Ovary (tissue), 7 donors: ENCODE measurements at regions not wholly inside any gene's neighbourhood (a gene's known extent, or its start where the extent isn't known, plus 50 kb on each side); places are given as distances from the start of the nearest gene placed in this dataset.

Experiments used
- DNase-seq, 5 donors: peaks; one replicate each; pipeline ENCODE4 v3.0.0-alpha.2; 2019 to 2020
- H3K27ac ChIP-seq, 2 donors: fragments of 200-600 bp; one replicate each; pipeline versions ENCODE4 v1.5.1 to v1.8.0; 2019 to 2022
- H3K27me3 ChIP-seq: fragments of 200-600 bp; one replicate; pipeline ENCODE4 v1.8.0; 2022
- H3K36me3 ChIP-seq: fragments of 200-600 bp; sonication (generic); one replicate; pipeline ENCODE4 v1.5.1; 2019
- H3K4me1 ChIP-seq: one replicate; pipeline ENCODE4 v1.8.1; 2013; ENCODE audit warnings: mild to moderate bottlenecking, moderate library complexity; ENCODE audit not compliant: insufficient read depth
- H3K4me3 ChIP-seq: fragments of 200-600 bp; sonication (generic); one replicate; pipeline ENCODE4 v1.5.1; 2017
- H3K9me3 ChIP-seq, 2 donors: fragments of 200-600 bp in 1 of 2; sonication (generic) in 1 of 2; one replicate each; pipeline versions ENCODE4 v1.5.1 to v1.8.1; 2013 to 2019; ENCODE audit warnings: mild to moderate bottlenecking in 1 of 2, moderate library complexity in 1 of 2
- EP300 ChIP-seq: sonication (generic); formaldehyde crosslinking; IDR thresholded peaks from one replicate; pipeline ENCODE4 v1.6.1; 2017; ENCODE audit warnings: antibody characterized with exemption
- POLR2A ChIP-seq: fragments of 450-650 bp; IDR thresholded peaks from one replicate; pipeline ENCODE4 v1.6.1; 2017; ENCODE audit warnings: antibody characterized with exemption, mild to moderate bottlenecking, moderate library complexity
- WGBS, 3 donors: extraction: QIAGEN DNeasy Blood & Tissue Kit in 1 of 3; methylation state at CpG; one replicate each; pipeline versions ENCODE4 v1.1.5 to v1.1.7; 2013 to 2017; 5-methylcytosine and 5-hydroxymethylcytosine counted together
- intact Hi-C, 4 donors: fragments of 100-400 bp; cut with DNase I; formaldehyde crosslinking; loops; one replicate each; pipeline versions ENCODE4 v1.11.0 to v1.15.1; 2022 to 2023
- TF ChIP-seq, protein P1 (sequence below), 3 donors: fragments of 450-650 bp in 2 of 3; fragments of 200-600 bp in 1 of 3; IDR thresholded peaks; one replicate each; pipeline versions ENCODE4 v1.5.1 to v1.8.0; 2016 to 2022; ENCODE audit warnings: antibody characterized with exemption in 3 of 3, mild to moderate bottlenecking in 1 of 3
- donor health status: DM: no; HTN: no; CAD: no; lungs with moderate emphysema.
- donor health status: DM: no; HTN: no; CAD: no.
- donor health status: Bipolar disorder and iron deficiency.
- donor health status: DM: no; HTN: no; CAD: no.
- donor health status: DM: yes; HTN: yes; CAD: no.

DNA sequence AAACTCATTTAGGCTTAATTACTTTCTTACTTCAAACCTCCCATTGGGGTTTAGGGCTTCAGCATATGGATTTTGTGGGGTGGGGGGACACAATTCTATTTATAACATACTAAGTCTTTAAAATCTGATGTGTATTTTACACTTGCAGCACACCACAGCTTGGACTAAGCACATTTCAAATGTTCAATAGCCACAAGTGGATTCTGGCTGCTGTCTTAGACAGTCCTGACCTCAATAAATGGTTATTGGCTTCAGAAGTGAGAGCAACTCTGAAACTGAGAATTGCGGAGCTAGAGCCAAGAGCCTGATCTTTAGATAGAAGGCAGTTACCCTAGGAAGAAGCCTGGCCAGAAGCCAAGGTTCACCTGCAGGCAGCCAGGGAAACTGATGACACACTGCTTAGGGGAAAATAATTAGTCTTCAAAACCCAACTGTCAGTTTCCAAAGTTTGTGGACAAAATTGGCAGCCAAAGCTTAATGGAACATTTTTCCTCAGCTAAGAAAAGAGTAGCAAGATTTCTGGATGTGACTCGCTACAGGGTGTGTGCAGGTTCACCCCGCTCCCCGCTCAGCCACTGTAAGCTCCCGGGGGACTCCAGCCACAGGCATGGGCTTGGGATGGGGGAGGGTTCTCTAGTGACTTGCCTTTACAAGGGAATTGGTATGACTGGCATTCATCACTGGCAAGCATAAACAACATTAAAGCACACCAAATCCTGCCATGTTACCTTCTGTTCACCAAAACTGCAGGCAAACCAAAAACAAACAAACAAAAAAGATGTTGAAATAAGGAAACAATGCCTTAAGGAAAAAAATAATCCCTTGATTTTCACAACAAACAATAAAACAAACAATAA, 219.8 kb downstream of the TFAP2A start:
- H3K27ac ChIP-seq, result no peak overlapping the region
- H3K36me3 ChIP-seq, result no peaks in the 10 kb centered on the region
- H3K4me1 ChIP-seq, result no peaks in the 10 kb centered on the region
- no peak overlapping the region for H3K4me3 ChIP-seq
- WGBS, 3 donors, result 74 to 89% (median 76%) methylated on average over 5 of the region's 5 CpGs
- no peak for DNase-seq
- H3K27me3 ChIP-seq, result no peaks in the 10 kb centered on the region
- no peaks in the 10 kb centered on the region for H3K9me3 ChIP-seq
- intact Hi-C loops, result no loop called here
- TF ChIP-seq, protein P1, sequence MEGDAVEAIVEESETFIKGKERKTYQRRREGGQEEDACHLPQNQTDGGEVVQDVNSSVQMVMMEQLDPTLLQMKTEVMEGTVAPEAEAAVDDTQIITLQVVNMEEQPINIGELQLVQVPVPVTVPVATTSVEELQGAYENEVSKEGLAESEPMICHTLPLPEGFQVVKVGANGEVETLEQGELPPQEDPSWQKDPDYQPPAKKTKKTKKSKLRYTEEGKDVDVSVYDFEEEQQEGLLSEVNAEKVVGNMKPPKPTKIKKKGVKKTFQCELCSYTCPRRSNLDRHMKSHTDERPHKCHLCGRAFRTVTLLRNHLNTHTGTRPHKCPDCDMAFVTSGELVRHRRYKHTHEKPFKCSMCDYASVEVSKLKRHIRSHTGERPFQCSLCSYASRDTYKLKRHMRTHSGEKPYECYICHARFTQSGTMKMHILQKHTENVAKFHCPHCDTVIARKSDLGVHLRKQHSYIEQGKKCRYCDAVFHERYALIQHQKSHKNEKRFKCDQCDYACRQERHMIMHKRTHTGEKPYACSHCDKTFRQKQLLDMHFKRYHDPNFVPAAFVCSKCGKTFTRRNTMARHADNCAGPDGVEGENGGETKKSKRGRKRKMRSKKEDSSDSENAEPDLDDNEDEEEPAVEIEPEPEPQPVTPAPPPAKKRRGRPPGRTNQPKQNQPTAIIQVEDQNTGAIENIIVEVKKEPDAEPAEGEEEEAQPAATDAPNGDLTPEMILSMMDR (IDR thresholded peaks at IDR 0.05), result no peak
- TF ChIP-seq POLR2A (no peak), EP300 (no peak)

DNA sequence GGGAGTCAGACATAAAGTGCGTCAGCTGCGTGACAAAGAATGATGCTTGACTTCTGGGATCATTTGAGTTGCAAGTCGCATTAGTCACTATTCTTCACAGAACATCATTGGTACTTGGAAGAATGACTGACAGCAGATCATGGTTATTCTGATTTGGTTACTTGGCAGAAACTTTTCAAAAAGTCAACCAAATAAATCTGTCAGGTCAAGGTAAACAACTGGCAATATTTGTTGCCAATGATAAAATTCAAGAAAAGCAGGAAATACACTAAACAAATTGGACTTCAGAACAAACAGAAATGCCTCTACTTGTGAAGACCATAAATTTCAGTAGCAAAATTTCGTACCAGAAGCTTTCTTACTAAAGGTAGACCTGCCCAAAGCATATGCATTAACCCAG, 221.6 kb downstream of the TFAP2A start:
- intact Hi-C loops, result no loop called here
- H3K27ac ChIP-seq, result no peak overlapping the region

DNA sequence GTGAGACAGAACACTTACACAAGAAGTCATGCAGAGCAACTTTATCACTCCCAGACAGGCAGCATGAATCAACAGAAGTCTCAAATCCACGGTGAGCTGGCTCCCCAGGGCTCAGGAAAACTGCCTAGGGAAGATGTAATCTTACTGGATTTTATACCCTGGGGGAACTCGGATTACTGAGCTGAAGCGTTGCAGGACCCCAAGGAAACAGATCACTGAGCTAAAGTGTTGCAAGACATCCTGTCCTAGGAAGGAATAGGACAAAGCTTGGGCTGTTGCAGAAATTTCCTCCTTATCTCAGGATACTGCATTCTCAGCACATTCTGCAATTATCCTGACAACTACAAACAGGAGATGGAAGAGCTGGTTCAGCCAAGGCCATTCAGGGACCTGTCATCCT, 224.8 kb downstream of the TFAP2A start:
- H3K27me3 ChIP-seq, result no peaks in the 10 kb centered on the region
- no peaks in the 10 kb centered on the region for H3K9me3 ChIP-seq
- intact Hi-C loops, result no loop called here
- no peak overlapping the region for H3K27ac ChIP-seq
- H3K36me3 ChIP-seq, result no peaks in the 10 kb centered on the region
- no peaks in the 10 kb centered on the region for H3K4me1 ChIP-seq
- no peak for DNase-seq
- TF ChIP-seq EP300 (no peak), POLR2A (no peak)
- TF ChIP-seq, protein P1 (IDR thresholded peaks at IDR 0.05), result no peak
- no peak overlapping the region for H3K4me3 ChIP-seq
- WGBS, 3 donors, result 25 to 39% (median 35%) methylated on average over 3 of the region's 3 CpGs

More for the DNA sequence above, 221.6 kb downstream of the TFAP2A start:
- WGBS, 3 donors, result 77 to 81% (median 80%) methylated on average over 4 of the region's 4 CpGs
- TF ChIP-seq, protein P1 (IDR thresholded peaks at IDR 0.05), result no peak
- TF ChIP-seq POLR2A, result no peak
- no peak for TF ChIP-seq EP300
- H3K4me3 ChIP-seq, result no peak overlapping the region
- H3K36me3 ChIP-seq, result no peaks in the 10 kb centered on the region
- no peak for DNase-seq
- no peaks in the 10 kb centered on the region for H3K4me1 ChIP-seq
- no peaks in the 10 kb centered on the region for H3K27me3 ChIP-seq
- H3K9me3 ChIP-seq, result no peaks in the 10 kb centered on the region

DNA sequence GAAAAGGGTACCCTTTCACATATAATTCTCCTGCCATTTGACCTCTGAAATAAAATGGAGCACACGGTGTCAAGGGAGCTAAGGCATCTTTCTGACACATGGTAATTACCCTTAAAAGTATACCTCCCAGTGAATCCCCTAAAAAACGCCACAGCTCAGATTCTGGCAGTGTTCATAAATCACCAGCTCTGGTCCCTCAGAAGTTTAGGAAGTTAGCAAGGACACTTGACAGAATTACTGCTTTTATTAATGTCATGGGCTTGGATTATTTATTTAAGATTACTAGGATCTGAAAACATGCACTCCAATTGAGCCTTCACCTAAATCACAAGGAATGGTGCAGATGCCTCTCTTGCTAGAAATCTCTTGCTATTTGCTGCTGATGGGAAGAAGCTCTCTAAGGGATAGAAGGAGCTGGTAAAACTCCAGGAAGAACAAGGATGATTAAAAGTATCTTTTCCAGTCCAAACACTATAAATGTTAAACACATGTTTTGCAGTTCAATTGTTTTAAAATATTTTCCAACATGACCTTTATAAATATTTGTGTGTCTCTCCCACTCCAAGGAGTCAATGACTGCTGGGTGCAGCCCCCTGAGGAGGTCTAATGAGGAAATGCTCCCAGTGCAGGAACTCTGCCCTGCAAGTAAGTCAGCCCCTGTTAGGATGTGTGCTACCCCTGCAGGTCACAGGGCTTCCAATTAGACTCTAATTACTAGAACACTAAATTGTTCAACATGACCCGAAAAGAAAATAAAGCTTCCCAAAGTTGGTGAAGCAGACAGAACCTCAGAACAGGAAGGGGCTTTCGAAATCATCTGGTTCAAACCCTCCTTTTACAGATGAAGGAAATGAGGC, 230.3 kb downstream of the TFAP2A start:
- intact Hi-C loops, result no loop called here
- 2 to 8% (median 4%) methylated on average over 4 of the region's 4 CpGs for WGBS, 3 donors
- no peak for DNase-seq

More for the DNA sequence above, 230.3 kb downstream of the TFAP2A start:
- TF ChIP-seq POLR2A, result no peak
- TF ChIP-seq, protein P1 (IDR thresholded peaks at IDR 0.05), result no peak
- TF ChIP-seq EP300, result no peak
- H3K9me3 ChIP-seq, result no peaks in the 10 kb centered on the region
- H3K27ac ChIP-seq, result no peak overlapping the region
- no peaks in the 10 kb centered on the region for H3K36me3 ChIP-seq
- H3K4me3 ChIP-seq, result no peak overlapping the region
- no peaks in the 10 kb centered on the region for H3K27me3 ChIP-seq
- no peaks in the 10 kb centered on the region for H3K4me1 ChIP-seq
